ENCODE measurements at regions not wholly inside any gene's neighbourhood (a gene's known extent, or its start where the extent isn't known, plus 50 kb on each side); places are given as distances from the start of the nearest gene placed in this dataset.

DNA sequence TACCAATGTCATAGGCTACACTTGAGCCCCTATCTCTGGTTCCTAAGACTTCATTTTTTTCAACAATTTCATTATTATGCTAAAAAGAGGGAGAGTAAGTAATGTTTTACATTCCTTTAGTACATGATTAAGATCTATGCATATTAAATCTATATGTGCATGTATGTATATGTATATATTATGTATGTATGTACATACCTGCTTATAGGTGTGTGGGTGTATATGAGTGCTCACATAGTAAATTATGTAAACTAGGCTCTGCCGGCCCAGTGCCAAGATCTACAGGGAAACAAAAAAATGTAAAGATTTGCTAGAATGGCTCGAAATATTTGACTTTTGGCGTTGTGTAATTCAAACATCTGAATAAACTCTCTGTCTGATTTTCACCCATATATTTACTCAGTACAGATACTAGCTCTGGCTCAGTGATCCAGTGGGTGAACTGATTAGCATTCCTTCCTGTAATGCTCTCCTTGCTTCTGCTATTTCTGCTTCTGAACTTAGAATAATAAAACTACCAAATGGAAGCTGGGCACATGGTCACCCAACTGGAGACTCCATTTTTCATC lies 113.1 kb upstream of the FGGY start:
- no peak overlapping the region for H3K27ac ChIP-seq (ENCODE audit: low read length)
- no peaks in the 10 kb centered on the region for H3F3A ChIP-seq (ENCODE audit: insufficient read depth, low read length, poor library complexity, severe bottlenecking)
- no peaks in the 10 kb centered on the region for H3K9me3 ChIP-seq (ENCODE audit: low read length)
- no peak overlapping the region for H3K4me3 ChIP-seq (ENCODE audit: low read length)
- H3K79me2 ChIP-seq (replicated peaks; ENCODE audit: insufficient read depth, low read length), result no peaks in the 10 kb centered on the region
- no peak overlapping the region for H3K9ac ChIP-seq (ENCODE audit: low read length)
- no peaks in the 10 kb centered on the region for H3K36me3 ChIP-seq (ENCODE audit: insufficient read depth, low read length)
- no peaks in the 10 kb centered on the region for H3K9me2 ChIP-seq (ENCODE audit: insufficient read depth, low read length)
- H2AFZ ChIP-seq (ENCODE audit: low read depth, low read length), result no peak overlapping the region
- H3K27me3 ChIP-seq (ENCODE audit: insufficient read depth, low read depth, low read length), result no peaks in the 10 kb centered on the region
- no peaks in the 10 kb centered on the region for H4K20me1 ChIP-seq (ENCODE audit: insufficient read depth)
- TF ChIP-seq POLR2AphosphoS5 (IDR thresholded peaks at IDR 0.05), result no peak
- TF ChIP-seq TAF1 (IDR thresholded peaks at IDR 0.05; ENCODE audit: low read depth), result no peak
- TF ChIP-seq MXI1 (conservative IDR thresholded peaks at IDR 0.05; ENCODE audit: poor library complexity, severe bottlenecking), result no peak
- TF ChIP-seq EP300 (conservative IDR thresholded peaks at IDR 0.05; ENCODE audit: poor library complexity, severe bottlenecking), result no peak
- no peak overlapping the region for H3K4me2 ChIP-seq (ENCODE audit: low read length)

- H3K9me2 ChIP-seq (ENCODE audit: insufficient read depth, low read length), result no peaks in the 10 kb centered on the region
- no peak for TF ChIP-seq EP300 (conservative IDR thresholded peaks at IDR 0.05; ENCODE audit: poor library complexity, severe bottlenecking)
- TF ChIP-seq POLR2AphosphoS5 (IDR thresholded peaks at IDR 0.05), result no peak
- TF ChIP-seq, protein P1, sequence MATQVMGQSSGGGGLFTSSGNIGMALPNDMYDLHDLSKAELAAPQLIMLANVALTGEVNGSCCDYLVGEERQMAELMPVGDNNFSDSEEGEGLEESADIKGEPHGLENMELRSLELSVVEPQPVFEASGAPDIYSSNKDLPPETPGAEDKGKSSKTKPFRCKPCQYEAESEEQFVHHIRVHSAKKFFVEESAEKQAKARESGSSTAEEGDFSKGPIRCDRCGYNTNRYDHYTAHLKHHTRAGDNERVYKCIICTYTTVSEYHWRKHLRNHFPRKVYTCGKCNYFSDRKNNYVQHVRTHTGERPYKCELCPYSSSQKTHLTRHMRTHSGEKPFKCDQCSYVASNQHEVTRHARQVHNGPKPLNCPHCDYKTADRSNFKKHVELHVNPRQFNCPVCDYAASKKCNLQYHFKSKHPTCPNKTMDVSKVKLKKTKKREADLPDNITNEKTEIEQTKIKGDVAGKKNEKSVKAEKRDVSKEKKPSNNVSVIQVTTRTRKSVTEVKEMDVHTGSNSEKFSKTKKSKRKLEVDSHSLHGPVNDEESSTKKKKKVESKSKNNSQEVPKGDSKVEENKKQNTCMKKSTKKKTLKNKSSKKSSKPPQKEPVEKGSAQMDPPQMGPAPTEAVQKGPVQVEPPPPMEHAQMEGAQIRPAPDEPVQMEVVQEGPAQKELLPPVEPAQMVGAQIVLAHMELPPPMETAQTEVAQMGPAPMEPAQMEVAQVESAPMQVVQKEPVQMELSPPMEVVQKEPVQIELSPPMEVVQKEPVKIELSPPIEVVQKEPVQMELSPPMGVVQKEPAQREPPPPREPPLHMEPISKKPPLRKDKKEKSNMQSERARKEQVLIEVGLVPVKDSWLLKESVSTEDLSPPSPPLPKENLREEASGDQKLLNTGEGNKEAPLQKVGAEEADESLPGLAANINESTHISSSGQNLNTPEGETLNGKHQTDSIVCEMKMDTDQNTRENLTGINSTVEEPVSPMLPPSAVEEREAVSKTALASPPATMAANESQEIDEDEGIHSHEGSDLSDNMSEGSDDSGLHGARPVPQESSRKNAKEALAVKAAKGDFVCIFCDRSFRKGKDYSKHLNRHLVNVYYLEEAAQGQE (IDR thresholded peaks at IDR 0.05; ENCODE audit: borderline replicate concordance), result no peak
- TF ChIP-seq SMC3 (conservative IDR thresholded peaks at IDR 0.05; ENCODE audit: poor library complexity), result no peak
- no peak for TF ChIP-seq TAF1 (IDR thresholded peaks at IDR 0.05; ENCODE audit: low read depth)
- TF ChIP-seq, protein P2, sequence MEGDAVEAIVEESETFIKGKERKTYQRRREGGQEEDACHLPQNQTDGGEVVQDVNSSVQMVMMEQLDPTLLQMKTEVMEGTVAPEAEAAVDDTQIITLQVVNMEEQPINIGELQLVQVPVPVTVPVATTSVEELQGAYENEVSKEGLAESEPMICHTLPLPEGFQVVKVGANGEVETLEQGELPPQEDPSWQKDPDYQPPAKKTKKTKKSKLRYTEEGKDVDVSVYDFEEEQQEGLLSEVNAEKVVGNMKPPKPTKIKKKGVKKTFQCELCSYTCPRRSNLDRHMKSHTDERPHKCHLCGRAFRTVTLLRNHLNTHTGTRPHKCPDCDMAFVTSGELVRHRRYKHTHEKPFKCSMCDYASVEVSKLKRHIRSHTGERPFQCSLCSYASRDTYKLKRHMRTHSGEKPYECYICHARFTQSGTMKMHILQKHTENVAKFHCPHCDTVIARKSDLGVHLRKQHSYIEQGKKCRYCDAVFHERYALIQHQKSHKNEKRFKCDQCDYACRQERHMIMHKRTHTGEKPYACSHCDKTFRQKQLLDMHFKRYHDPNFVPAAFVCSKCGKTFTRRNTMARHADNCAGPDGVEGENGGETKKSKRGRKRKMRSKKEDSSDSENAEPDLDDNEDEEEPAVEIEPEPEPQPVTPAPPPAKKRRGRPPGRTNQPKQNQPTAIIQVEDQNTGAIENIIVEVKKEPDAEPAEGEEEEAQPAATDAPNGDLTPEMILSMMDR (IDR thresholded peaks at IDR 0.05; ENCODE audit: poor library complexity, severe bottlenecking), result no peak
- no peak for TF ChIP-seq MXI1 (conservative IDR thresholded peaks at IDR 0.05; ENCODE audit: poor library complexity, severe bottlenecking)
- TF ChIP-seq RAD21 (conservative IDR thresholded peaks at IDR 0.05), result no peak
- TF ChIP-seq EZH2 (IDR thresholded peaks at IDR 0.05; ENCODE audit: borderline replicate concordance, insufficient read depth, low read length, poor library complexity, severe bottlenecking), result no peak
Observed at GRCh38 chr1:59184365-59184905, 112.5 kb upstream of the FGGY start.

More at GRCh38 chr1:59184365-59184905, 112.5 kb upstream of the FGGY start:
- Histone ChIP-seq H3K79me2 (replicated peaks; ENCODE audit: insufficient read depth, low read length) (no peaks in the 10 kb centered on the region), H3K27ac (ENCODE audit: low read length) (no peak overlapping the region), H4K20me1 (ENCODE audit: insufficient read depth) (no peaks in the 10 kb centered on the region), H3K4me3 (ENCODE audit: low read length) (no peak overlapping the region), H3K36me3 (ENCODE audit: insufficient read depth, low read length) (no peaks in the 10 kb centered on the region), H3F3A (ENCODE audit: insufficient read depth, low read length, poor library complexity, severe bottlenecking) (no peaks in the 10 kb centered on the region), H3K9ac (ENCODE audit: low read length) (no peak overlapping the region), H3K9me3 (ENCODE audit: low read length) (no peaks in the 10 kb centered on the region), H2AFZ (ENCODE audit: low read depth, low read length) (no peak overlapping the region), H3K27me3 (ENCODE audit: insufficient read depth, low read depth, low read length) (no peaks in the 10 kb centered on the region), H3K4me2 (ENCODE audit: low read length) (no peak overlapping the region)
